ENCODE measurements at regions not wholly inside any gene's neighbourhood (a gene's known extent, or its start where the extent isn't known, plus 50 kb on each side); places are given as distances from the start of the nearest gene placed in this dataset.

GRCh38 chr13:86684402-86684801, 885.2 kb upstream of the SLITRK6 start:
- intact Hi-C loops (cut with micrococcal nuclease; ENCODE audit: unreplicated experiment) = no loop called here
- Histone ChIP-seq H3K36me3 (ENCODE audit: control insufficient read depth, insufficient read depth, low read length) (no peaks in the 10 kb centered on the region), H3K27me3 (ENCODE audit: control insufficient read depth, insufficient read depth, low read length) (no peaks in the 10 kb centered on the region), H3K4me1 (ENCODE audit: control insufficient read depth, insufficient read depth, low read length) (no peaks in the 10 kb centered on the region), H3K4me3 (ENCODE audit: low read depth in 2 of 2, low read length in 2 of 2) (no peak overlapping the region), H3K27ac (ENCODE audit: low read length) (no peak overlapping the region), H3K9me3 (ENCODE audit: control insufficient read depth, insufficient read depth, low read depth, low read length) (no peaks in the 10 kb centered on the region)
- DNase-seq (ENCODE audit: low read depth, low spot score) = no peak
- BruUV-seq (replicated peaks) = no TSS peak
- no peak for TF ChIP-seq SIN3A (IDR thresholded peaks at IDR 0.05; ENCODE audit: borderline replicate concordance, insufficient read depth, low read depth, low read length)
- no peak for TF ChIP-seq REST (IDR thresholded peaks at IDR 0.05; ENCODE audit: insufficient read depth in 1 of 2, low read depth in 2 of 2, low read length in 1 of 2)
- no peak for TF ChIP-seq CTCF (IDR thresholded peaks at IDR 0.05)
- no peak for TF ChIP-seq POLR2AphosphoS5 (IDR thresholded peaks at IDR 0.05; ENCODE audit: low read depth, low read length)
- no peak for TF ChIP-seq TCF7L2 (IDR thresholded peaks at IDR 0.05; ENCODE audit: low read depth, low read length)
- in situ Hi-C loops (cut with HindIII; ENCODE audit: low pct_unique_long_range_greater_than_20kb, low sequenced_read_pairs) = no loop called here
- ChIA-PET POLR2A (no interaction called here), CTCF (no interaction called here)
- ATAC-seq = no peak

- in situ Hi-C loops (cut with HindIII; ENCODE audit: low pct_unique_long_range_greater_than_20kb, low sequenced_read_pairs) = no loop called here
- ATAC-seq (no peak), DNase-seq (ENCODE audit: low read depth, low spot score) (no peak)
- no peak overlapping the region for H3K4me3 ChIP-seq (ENCODE audit: low read depth in 2 of 2, low read length in 2 of 2)
- no peaks in the 10 kb centered on the region for H3K9me3 ChIP-seq (ENCODE audit: control insufficient read depth, insufficient read depth, low read depth, low read length)
- intact Hi-C loops (cut with micrococcal nuclease; ENCODE audit: unreplicated experiment) = no loop called here
- no peaks in the 10 kb centered on the region for H3K27me3 ChIP-seq (ENCODE audit: control insufficient read depth, insufficient read depth, low read length)
- BruUV-seq (replicated peaks) = no TSS peak
- H3K36me3 ChIP-seq (ENCODE audit: control insufficient read depth, insufficient read depth, low read length) = no peaks in the 10 kb centered on the region
- TF ChIP-seq REST (IDR thresholded peaks at IDR 0.05; ENCODE audit: insufficient read depth in 1 of 2, low read depth in 2 of 2, low read length in 1 of 2) (no peak), TCF7L2 (IDR thresholded peaks at IDR 0.05; ENCODE audit: low read depth, low read length) (no peak), SIN3A (IDR thresholded peaks at IDR 0.05; ENCODE audit: borderline replicate concordance, insufficient read depth, low read depth, low read length) (no peak), POLR2AphosphoS5 (IDR thresholded peaks at IDR 0.05; ENCODE audit: low read depth, low read length) (no peak), CTCF (IDR thresholded peaks at IDR 0.05) (no peak)
- H3K4me1 ChIP-seq (ENCODE audit: control insufficient read depth, insufficient read depth, low read length) = no peaks in the 10 kb centered on the region
- POLR2A ChIA-PET = no interaction called here
- no peak overlapping the region for H3K27ac ChIP-seq (ENCODE audit: low read length)
- CTCF ChIA-PET = no interaction called here
Measured at GRCh38 chr13:86689911-86690310, 890.7 kb upstream of the SLITRK6 start.
